ENCODE measurements at regions not wholly inside any gene's neighbourhood (a gene's known extent, or its start where the extent isn't known, plus 50 kb on each side); places are given as distances from the start of the nearest gene placed in this dataset.
A peak's percentile ranks its signal among the peaks of the same experiment; 100 is the strongest.
"Not testable (repeated sequence)": the region's sequence is repeated elsewhere in the genome, so short reads cannot be mapped to it uniquely, and the experiment has no call there.

DNA sequence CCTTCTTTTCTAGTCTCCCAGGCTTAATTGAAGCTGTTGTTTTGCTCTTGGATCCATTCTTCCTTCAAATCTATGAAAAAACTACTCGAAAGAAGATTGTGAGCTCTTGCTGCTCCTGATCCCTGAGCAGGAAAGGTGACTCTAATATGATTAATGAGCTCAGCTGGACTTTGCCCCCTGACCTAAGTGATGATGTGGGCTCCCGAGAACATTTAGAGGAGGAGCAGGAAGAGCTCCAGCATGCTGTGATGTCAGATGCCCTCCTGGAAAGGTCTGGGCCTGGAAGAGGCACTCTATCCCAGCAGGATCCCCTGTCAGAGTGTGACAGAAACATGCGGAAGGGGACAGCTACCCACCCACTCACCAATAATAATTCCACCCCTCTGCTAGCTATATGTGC is 117.9 kb upstream of the PELI1 start:
- no peak overlapping the region for H3K4me3 ChIP-seq
- H3K9me3 ChIP-seq = no peaks in the 10 kb centered on the region
- DNase-seq = no peak
- H3K27me3 ChIP-seq = no peaks in the 10 kb centered on the region
- H3K36me3 ChIP-seq = no peaks in the 10 kb centered on the region

DNA sequence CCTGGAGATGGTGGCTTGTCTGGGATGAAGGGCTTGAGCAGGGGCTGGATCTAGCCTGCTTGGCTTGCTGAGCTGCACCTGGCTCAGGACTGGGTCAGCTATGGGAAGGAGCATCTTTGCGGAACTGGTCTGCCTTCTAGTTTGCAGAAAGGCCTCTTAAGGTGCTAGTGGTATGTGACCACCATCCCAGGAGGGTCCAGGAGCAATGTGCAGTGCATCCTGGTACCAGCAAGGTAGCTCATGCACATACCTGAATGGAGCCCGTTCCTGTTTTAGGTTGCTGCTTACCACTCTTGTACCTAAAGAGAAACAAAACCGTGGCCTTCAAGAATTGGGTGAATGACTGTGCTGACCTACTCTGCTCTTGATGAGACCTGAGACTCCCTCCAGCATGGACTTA is 118.6 kb upstream of the PELI1 start:
- Histone ChIP-seq H3K4me3 (no peak overlapping the region), H3K27me3 (no peaks in the 10 kb centered on the region), H3K9me3 (no peaks in the 10 kb centered on the region), H3K36me3 (no peaks in the 10 kb centered on the region)
- DNase-seq = no peak

DNA sequence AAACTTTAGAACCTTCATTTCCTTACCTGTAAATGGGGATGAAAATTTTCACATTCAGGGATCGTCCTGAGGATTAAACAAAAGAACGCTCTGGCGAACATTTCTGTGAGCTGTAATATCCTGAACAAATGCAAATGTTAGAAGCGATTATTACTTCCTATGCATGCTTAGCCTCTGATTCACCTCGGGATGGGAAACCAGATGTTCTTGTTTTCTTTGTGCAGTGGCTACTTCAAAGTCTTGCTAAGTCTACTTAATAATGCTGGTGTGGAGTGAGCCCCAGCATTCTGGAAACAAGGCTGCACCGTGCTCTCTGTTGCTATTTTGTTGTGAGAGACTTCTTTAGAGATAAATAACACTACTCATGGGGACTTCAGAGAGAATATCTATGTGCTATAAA is 119.1 kb upstream of the PELI1 start:
- Histone ChIP-seq H3K4me3 (no peak overlapping the region), H3K9me3 (no peaks in the 10 kb centered on the region), H3K36me3 (no peaks in the 10 kb centered on the region), H3K27me3 (no peaks in the 10 kb centered on the region)
- no peak for DNase-seq

DNA sequence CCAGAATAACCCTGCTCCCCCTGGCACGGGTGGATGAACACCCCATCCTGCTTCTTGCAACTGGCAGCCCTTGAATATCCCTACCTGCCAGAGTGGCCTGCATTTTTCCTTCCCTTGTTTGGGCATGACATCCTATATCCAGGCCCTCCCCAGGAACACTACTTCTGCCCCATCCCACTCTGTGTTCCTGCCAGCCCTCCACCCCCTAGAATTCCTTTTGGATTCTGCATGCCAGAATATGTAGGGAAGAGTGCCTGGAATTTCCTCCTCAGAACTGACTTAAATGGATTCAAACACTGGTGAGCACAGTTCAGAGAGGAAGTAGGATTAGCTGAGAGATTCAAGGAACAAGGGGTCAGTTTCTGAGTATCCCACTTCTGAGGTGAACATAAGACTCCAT is 123.5 kb upstream of the PELI1 start:
- H3K9me3 ChIP-seq = no peaks in the 10 kb centered on the region; the same call in 1 of the 2 replicates
- peak; percentile 27 for DNase-seq
- no peaks in the 10 kb centered on the region for H3K27me3 ChIP-seq
- no peak overlapping the region for H3K4me3 ChIP-seq
- no peaks in the 10 kb centered on the region for H3K36me3 ChIP-seq

DNA sequence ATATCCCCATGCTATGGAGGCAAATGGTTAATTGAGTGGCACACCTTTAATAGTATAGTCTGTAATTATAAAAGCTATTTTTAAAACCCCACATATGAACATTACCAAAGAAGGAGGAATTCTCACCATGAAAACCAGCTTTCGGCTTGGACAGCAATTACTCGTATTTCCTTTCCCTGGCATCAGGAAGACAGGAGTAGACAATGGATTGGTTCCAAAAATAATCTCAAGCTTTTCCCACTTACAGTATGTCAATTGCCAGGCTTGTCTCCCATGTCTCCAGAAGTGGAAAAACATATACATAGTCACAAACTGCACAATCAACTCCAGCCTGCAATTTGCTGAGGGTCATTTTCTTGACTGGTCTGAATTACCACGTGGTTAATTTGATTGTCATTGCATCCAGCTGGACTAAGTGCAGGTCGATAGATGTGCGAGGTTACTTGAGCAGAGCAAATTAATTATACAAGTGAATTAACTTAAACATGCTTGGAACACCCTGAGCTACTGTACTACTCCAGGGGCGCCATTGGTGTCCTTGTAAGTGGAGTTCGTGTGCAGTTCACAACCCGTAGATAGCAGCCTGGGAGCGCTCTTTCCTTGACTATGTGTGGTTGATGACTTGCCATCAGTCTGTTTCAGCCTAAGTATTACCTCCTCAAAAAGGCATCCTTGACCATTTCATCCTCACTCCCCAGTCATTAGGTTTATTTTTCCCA is 124.3 kb upstream of the PELI1 start:
- Histone ChIP-seq H3K27me3 (no peaks in the 10 kb centered on the region), H3K4me3 (no peak overlapping the region), H3K36me3 (no peaks in the 10 kb centered on the region), H3K9me3 (no peaks in the 10 kb centered on the region; the same call in 1 of the 2 replicates)
- DNase-seq = no peak

DNA sequence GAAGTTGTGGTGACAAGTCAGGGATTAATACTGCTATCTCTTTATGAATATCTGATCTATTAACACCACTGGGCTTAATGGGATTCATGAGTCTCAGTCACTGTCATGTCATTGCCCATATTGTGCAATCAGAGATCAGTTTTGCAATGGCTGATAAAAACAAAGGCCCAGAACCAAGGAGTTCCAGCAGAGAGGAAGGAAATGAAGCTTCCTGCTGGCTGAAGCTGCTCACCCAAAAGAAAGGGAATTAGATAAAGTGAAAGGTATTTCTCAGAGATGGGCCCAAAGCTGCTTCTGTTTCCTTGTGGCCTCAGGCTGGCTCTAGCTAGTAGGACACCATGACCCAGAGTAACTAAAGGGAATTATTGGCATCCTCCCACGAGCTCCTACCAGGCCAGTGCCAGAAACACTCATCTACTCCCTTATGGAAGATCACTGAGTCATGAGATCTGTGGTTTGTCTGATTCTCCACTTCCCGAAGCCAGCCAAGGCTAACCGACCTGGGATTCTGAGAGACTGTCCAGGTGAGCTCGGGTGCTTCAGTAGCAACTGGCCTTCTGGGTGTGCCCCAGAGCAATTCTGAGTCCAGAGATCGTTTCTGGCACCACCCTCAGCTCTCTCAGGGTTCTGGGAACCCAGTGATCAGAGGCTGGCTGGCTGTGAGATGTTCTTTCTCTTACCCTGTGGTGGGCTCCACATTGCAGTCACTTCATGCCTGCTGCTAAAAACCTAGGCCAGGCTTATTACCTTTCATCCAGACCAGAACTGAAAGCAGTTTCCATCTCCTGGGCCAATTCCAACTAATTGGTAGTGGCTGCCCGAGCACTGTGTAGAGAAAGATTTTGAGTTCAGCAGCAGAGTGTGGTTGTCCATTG is 129.5 kb upstream of the PELI1 start:
- H3K9me3 ChIP-seq = no peaks in the 10 kb centered on the region; the same call in 1 of the 2 replicates
- peak; percentile 86 for DNase-seq
- H3K4me3 ChIP-seq = no peak overlapping the region
- no peaks in the 10 kb centered on the region for H3K27me3 ChIP-seq
- no peaks in the 10 kb centered on the region for H3K36me3 ChIP-seq

DNA sequence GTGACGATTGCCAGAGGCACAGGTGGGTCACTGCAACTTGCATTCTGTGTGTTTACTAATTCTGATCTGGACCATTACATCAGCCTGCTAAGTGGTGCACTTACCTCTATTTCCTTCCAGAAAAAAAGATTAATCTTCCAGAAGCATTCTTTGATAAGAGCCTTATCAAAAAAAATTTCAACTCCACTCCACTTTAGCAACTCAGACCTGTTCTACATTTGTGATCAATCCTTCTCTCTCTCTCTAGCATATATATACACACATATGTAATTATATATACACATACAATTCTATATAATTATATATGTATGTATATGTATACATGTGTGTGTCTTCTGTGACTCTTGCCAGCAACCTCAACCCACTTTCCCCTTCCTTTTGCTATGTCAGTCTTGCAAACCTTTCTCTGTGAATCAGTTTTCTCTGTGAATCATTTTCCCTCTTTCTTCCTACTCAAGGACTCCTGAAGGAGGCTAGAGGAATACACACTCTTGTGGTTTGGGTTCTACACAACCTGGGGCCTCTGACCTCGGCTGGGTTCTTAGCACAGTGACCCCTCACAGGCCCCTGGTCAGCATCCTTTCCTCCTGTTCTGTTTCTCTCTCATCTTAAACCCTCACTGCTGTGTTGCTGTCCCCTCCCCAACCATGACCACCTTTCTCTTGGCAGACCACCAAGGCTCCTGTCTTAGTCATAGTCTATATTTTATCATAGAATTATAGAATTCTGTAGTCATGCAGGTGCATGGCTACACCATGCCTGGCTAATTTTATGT is 130.4 kb upstream of the PELI1 start:
- H3K27me3 ChIP-seq = no peaks in the 10 kb centered on the region
- no peak for DNase-seq
- H3K9me3 ChIP-seq = no peaks in the 10 kb centered on the region; the same call in 1 of the 2 replicates
- H3K4me3 ChIP-seq = no peak overlapping the region
- no peaks in the 10 kb centered on the region for H3K36me3 ChIP-seq

DNA sequence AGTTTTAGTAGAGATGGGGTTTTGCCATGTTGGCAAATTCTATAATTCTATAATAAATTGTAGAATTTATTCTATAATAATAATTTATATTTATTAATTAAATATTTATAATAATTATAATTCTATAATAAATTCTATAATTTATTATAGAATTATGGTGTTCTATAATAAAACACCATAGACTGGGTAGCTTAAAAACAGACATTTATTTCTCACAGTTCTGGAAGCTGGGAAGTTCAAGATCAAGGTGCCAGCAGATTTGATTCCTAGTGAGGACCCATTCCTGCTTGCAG is 130.9 kb upstream of the PELI1 start:
- DNase-seq = no peak
- no peak overlapping the region for H3K4me3 ChIP-seq
- H3K27me3 ChIP-seq = no peaks in the 10 kb centered on the region
- H3K9me3 ChIP-seq = no peaks in the 10 kb centered on the region; the same call in 1 of the 2 replicates
- no peaks in the 10 kb centered on the region for H3K36me3 ChIP-seq

DNA sequence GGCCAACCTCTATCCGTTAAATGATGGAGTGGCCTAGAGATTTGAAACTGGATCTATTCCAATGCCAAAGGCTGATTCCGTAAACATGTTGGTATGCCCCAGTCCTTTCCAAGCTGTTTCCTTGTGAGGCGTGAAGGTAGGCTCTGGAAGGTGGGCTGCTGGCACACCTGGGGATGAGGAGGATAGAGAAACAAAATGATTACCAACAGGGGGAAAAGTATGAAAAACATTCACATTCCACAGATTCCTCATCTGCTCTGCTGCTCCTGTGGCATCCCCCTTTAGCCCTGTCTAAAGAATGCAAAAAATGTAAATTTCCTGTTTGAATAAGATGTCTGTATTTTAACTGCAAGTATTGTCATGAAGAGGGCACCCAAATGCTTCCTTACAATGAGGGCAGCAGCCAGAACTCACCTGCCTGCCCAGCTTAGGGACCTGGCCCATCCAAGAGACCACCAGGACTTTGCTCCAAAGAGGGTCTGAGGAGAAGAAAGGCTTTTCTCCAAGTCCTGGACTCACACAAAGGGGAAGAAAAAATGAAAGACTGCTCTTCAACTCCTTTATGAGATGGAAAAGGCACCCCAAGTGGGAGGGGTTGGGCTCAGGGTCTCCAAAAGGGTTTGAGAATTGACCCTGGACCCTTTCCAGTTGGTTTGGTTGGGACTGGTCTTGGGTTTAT is 132.3 kb upstream of the PELI1 start:
- Histone ChIP-seq H3K27me3 (no peaks in the 10 kb centered on the region), H3K4me3 (no peak overlapping the region), H3K9me3 (no peaks in the 10 kb centered on the region), H3K36me3 (no peaks in the 10 kb centered on the region)
- DNase-seq = no peak

DNA sequence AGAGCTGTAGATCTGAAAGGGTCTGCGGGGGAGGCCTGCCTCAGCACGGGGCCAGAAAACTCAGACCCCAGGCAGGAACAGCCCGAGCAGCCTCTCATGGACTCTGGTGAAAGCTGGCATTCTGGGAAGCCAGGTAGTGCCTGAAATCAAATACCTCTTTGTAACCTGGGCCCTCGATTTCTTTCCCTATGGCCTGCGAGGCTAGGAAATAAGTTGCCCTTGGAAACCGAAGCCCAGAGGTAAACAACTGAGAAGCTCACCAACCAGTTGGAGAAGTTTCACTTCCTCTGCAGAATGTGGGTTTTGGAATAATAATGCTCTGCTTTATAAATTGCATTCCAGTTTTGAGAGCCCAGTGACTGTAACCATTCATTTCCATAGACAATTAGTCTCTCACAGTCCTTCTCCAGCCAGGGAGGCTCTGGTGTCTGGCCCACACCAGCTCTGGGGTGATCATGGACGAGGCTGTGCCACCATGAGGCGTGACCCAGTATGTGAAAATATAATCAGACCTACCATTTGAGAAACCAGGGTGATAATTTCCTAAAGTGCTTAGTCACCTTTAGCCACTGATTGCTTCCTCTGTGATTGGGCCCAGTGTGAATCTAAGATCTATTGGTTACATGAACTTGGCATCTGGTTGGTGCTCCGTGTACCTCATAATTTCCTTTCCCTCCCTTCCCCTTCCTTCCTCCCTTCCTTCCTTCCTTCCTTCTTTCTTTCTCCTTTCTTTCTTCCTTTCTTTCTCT is 133.1 kb upstream of the PELI1 start:
- Histone ChIP-seq H3K9me3 (no peaks in the 10 kb centered on the region), H3K27me3 (no peaks in the 10 kb centered on the region), H3K4me3 (no peak overlapping the region), H3K36me3 (no peaks in the 10 kb centered on the region)
- no peak for DNase-seq

DNA sequence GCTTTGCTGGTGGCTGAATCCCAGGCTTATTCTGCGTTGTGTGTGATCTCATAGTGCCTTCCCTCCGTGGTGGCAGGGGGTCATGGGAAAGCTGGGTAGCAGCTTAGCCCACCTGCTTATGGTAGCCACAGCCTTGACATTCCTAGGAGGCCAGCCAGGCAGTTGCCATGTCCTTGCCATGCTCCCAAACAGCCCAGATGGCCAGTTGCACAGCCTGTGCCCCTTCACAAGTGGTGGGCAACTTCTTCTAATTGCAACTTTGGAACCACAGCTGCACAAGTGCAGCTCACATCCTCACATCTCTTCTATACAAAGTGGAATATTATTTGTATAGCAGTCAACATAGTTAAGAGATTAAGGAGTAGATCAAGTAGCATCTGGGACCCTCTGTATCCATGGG is 136.6 kb upstream of the PELI1 start:
- not testable (repeated sequence) for DNase-seq, H3K9me3 ChIP-seq, H3K27me3 ChIP-seq, H3K4me3 ChIP-seq, H3K36me3 ChIP-seq

DNA sequence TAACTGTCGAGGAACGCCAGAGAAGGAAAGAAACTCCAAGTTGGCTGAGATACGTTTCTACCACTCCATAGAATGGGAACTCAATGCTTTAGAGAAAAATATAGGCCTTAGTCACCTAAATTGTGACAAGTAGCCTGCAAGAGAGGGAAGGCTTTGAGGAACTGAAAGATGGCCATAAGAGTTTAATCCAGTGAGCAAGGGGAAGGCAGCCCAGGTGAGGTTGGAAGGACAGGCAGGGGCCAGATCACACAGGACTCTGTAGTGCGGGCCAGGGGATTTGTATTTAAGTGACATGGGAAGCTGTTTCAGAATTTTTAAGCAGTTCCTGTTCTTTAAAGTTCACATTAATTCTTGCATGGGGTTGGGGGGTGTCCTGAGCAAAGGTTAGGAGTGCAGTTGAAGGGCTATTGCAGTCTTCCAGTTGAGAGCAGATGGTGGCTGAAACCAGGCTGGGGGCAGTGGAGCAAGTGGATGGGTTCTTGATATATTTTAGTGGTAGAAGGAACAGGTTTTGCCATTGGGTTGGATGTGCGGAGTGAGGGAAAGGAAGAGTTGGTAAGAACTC is 138.9 kb upstream of the PELI1 start:
- no peaks in the 10 kb centered on the region for H3K9me3 ChIP-seq
- no peaks in the 10 kb centered on the region for H3K36me3 ChIP-seq
- no peak overlapping the region for H3K4me3 ChIP-seq
- no peak for DNase-seq
- no peaks in the 10 kb centered on the region for H3K27me3 ChIP-seq

DNA sequence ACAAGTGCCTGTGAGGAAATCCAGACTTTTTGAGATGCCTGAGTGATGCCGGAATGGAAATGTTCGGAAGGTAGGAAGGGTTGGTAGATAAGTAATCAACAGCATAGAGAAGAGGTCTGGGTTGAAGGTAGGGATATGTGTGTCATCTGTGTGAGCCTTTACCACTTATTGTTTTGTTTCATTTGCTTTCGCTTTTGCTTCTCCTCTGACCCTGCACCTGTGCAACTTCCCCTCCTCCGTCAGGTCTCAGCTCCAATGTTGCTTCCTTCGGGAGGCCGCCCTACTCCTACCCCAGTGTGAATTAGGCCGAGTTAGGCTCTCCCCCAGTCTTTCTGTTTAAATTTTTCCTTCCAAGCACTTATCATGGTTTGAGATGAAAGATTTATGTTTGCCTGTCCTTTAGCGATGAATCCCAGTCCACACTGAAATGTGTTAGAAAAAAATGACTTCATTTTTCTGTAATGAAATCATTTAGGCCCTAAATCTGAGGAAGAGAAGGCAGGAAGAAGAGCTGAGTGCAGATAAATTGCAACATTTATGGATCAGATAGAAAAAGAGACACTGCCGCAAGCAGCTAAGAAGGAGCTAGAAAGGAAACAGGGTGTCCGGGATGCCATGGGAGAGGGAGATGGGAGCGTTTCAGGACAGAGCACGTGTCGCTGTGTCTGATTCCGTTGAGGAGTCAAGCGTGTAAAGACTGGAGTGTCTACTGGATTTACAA is 139.6 kb upstream of the PELI1 start:
- no peak overlapping the region for H3K4me3 ChIP-seq
- H3K9me3 ChIP-seq = no peaks in the 10 kb centered on the region
- H3K36me3 ChIP-seq = no peaks in the 10 kb centered on the region

DNA sequence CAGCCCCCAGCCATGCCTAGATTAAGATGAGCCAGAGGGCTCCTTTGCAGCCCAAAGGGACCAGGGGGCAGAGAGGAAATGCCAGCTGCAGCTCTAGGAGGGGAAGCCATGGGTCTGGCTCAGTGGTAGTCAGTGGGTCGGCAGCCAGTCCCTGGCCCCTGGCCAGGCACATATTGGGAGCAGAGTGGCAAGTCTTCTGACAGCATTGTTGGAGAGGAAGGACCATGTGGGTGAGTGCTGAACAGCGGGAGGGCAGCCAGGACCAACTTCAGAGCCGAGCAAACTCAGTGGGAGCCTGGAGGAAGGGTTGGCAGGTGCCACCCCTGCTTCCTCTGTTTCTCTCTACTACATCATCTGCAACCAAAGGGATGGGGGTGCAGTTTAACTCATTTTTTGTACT is 140.5 kb upstream of the PELI1 start:
- no peaks in the 10 kb centered on the region for H3K36me3 ChIP-seq
- no peak overlapping the region for H3K4me3 ChIP-seq
- no peaks in the 10 kb centered on the region for H3K27me3 ChIP-seq
- H3K9me3 ChIP-seq = no peaks in the 10 kb centered on the region
- DNase-seq = peak; percentile 82

More for the DNA sequence above, 139.6 kb upstream of the PELI1 start:
- DNase-seq = no peak
- H3K27me3 ChIP-seq = no peaks in the 10 kb centered on the region

DNA sequence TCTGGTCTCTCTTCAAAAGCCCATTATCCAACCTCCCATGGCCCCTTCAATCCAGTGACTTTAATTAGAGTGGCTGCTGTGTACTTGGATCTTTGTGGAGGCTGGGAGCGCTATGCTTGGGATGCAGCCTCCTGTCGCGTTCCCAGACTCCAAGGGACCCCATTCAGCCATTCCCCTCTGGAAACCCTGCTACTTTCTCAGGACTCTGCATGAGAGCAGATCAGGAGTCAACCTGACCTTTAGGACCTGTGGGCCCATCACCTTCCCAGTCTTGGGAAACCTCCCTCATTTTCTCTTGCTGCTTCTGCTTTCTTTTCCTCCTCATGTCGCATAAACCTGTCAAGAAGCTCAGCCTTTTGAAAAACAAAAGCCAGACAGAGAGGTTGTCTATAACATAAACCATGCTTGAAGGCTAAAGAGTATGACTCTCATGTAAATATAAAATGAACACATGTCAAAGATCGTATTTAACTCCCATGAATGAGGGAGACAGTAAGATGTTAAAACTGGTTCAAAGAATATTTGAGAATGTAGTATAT is 143.1 kb upstream of the PELI1 start:
- no peaks in the 10 kb centered on the region for H3K36me3 ChIP-seq
- no peak overlapping the region for H3K4me3 ChIP-seq
- H3K9me3 ChIP-seq = no peaks in the 10 kb centered on the region
- no peaks in the 10 kb centered on the region for H3K27me3 ChIP-seq
- no peak for DNase-seq

Data from MG63 (cell line).